NCI-H524 treated with DMSO at 0.1 percent for 48 hours (cell line): ENCODE measurements at regions not wholly inside any gene's neighbourhood (a gene's known extent, or its start where the extent isn't known, plus 50 kb on each side); places are given as distances from the start of the nearest gene placed in this dataset.
"Not testable (repeated sequence)": the region's sequence is repeated elsewhere in the genome, so short reads cannot be mapped to it uniquely, and the experiment has no call there.

Source experiments
- DNase-seq: peaks from one replicate; lab custom pipeline; 2025; lab: John Stamatoyannopoulos, UW

DNA sequence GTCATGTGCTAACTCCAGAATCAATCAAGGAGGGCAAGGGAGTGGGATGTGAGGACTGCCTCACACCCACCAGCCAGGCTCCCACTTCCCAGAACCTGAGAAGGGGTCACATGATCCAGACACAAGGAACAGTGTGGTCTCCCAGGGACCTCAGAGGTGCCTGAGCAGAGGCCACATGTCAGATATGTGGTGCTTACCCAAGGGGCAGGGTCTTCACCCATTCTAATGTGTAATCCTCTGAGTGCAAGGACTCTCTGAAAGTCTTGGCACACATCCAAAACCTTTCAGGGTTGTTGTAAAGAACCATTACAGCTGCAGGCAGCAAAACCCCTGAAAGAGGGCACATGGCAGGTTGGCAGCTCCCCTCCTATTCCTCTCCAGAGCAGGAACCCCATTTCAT is 656.6 kb downstream of the UQCRFS1 start:
- no peak for DNase-seq

DNA sequence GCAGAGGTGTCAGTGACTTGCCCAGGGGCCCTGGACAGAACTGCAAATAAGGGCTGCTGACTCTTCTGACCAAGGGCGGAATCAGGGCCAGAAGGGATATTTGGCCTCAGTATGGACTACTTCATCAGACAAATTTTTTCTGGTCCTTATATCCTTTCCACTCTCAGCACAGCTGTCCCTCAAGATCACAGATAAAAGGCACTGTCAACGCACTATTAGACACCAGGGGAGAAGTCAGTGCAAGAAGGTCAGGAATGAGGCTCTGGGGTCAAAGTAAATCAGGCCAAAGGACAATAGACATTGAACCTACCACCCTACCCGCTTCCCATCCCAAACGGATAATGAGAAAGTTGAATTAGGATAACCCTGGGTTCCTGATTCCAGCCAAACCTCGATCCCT is 657.6 kb downstream of the UQCRFS1 start:
- no peak for DNase-seq

DNA sequence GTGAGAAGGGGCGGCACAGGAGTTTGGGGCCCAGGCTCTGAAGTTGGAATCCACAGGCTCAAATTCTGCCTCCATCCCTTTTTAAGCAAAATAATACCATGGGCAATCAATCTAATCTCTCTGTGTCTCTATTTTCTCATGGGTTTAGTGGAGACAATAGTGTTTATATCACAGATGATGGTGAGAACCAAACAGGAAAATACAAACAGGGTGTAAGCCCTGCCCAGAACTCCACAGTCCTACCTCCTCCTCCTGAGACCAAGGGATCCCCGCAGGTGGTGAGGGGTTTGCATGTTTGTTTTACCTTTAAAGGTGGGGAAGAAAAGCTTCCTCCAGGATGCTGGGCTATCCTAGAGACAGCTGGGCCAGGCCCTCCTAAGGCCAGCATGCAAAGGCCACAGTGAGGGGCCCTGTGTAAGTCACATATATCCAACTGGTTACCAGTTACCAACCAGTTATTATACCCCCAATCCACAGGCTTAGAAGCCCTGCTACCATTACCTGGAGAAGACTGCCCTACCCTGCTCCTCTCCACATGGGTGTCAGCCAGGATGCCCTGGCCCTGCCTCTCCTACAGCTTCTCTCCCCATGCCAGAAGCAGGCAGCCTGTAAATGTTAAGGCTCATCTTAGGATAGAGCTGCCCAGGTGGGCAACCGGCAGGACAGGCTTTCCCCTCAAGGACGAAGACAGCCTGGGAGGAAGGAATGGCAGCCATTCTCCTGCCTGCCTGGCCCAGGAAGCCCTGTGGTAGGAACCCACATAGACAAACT is 658.4 kb downstream of the UQCRFS1 start:
- no peak for DNase-seq

DNA sequence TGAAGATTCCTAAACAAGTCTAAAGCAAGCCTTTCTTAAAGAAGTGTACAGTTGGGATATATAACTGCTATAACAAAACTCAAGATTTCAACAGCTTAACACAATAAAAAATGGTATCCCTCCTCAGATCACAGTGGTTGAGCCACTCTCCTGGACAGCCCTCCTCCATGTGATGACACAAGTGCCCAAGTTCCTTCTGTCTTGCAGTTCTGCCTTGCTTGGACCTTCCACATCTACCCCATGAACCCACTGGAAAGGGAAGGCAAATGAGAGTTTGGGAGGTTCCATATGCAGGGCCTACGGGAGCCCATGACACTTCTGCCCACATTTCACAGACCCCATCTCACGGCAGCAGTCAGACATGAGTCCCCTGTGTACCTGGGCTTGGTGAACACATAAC is 659.2 kb downstream of the UQCRFS1 start:
- no peak for DNase-seq

DNA sequence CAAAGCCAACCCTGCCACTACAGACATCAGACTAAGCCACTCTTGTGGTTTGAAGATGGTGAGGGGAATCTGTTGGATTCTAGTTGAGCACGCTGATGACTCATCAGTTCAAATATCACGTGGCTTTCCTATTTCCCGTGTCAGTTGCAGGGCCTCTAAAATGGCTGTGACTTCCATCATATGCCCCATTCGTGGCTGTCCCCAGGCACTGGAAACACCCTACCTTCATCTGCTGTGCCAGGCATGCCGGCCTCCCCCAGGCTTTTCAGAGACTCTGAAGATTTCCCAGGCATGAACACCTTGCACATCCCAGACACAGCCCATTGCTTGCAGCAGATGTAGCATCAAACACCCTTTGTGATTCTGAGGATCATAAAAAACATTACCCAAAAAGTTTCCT is 659.9 kb downstream of the UQCRFS1 start:
- no peak for DNase-seq

DNA sequence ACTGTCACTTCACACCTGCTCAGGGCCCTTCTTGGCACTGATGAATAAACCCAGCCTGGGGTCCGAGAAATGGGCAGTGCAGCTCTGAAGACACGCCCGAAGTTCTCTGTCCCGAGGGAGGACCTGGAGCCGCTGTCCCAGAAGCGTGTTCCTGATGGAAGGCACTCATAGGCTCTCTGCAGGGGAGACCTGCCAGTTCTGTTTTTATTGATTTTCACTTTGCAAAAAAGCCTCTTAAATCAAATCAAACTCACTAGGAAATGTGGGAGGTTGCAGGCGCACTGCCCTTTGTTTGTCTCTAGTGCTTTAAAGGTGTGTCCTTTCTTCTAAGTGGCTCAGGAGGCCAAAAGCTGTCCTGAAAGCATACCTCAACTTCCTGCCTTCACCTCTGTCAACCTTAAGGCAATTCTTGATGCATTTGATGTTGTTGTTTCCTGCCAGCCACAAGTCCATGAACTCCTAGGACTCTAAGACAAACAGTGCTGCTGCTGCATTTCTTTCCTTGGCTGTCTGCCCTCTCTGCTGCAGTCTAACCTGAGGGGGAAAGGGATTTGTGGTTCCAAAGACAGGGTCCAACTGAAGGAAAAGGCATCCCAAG is 663.2 kb downstream of the UQCRFS1 start:
- DNase-seq, result no peak

DNA sequence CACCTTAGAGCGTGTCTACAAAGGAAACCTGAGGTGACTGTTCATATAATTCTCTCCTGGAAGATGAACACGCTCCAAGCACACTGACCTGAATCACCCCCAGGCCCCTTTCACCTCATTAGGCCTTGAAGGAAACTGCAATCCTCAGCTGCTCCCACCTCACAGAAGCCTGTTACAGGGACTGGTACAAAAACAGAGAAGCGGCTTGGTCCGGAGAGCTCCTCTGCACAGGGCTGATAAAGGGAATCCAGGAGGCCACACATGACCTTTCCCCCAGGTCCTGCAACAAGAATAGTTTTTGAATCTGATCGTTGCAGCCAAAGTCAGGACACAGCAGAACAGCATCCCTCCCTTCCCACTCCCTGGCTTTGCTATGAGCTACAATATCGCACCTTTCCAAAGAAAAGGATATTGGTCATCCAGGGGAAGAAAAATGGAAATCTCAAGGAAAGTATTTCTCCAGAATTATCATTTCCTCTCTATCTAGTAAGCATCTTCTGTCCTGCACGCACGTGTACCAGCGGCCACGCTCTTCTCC is 666.7 kb downstream of the UQCRFS1 start:
- DNase-seq, result no peak

DNA sequence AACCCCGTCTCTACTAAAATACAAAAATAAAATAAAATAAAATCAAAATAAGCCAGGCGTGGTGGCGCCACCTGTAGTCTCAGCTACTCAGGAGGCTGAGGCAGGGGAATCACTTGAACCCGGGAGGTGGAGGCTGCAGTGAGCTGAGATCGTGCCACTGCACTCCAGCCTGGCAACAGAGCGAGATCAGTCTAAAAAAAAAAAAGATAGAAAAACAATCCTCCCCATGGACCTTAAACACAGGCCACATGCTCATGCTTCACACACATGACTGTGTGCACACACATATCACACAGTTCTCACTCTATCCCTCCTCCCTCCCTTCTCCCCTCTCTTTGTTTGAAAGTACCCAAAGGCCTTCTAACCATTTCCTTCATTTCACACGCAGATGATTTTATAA is 667.6 kb downstream of the UQCRFS1 start:
- not testable (repeated sequence) for DNase-seq

DNA sequence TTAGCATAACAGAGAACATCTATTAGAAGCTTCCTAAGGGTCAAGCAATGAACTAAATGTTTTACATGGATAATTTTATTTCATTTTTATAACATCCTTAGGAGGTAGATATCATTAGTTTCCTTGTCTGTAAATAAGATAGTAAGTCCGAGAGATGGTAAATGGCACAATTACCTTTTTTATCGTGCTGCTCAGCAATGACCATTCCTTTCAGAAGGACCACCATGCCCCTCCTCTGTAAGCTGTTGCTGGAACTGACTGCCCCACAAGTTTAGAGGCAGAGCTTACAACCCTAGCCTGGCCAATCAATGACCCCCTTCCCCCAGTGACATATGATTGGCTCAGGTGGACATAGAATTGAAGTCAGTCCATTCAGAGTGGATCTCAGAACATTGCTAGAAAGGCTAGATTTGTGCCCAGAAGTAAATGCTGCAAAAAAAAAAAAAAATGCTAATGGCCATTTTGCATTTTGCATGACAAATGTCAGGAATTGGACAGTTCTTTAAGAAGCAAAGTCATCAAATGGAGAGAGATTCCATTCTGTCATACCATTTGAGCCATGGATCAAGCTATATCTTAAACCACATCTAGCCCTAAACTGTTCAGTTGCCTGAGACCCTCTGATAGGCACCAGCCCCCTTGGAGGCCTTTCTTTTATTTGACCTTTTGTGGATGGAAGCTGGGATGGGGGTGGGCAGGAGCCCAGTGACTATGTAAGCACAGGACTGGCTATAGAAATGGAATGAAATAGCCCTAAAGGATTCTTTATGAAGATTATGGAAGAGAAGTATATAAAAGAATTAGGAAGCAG is 668.3 kb downstream of the UQCRFS1 start:
- no peak for DNase-seq

DNA sequence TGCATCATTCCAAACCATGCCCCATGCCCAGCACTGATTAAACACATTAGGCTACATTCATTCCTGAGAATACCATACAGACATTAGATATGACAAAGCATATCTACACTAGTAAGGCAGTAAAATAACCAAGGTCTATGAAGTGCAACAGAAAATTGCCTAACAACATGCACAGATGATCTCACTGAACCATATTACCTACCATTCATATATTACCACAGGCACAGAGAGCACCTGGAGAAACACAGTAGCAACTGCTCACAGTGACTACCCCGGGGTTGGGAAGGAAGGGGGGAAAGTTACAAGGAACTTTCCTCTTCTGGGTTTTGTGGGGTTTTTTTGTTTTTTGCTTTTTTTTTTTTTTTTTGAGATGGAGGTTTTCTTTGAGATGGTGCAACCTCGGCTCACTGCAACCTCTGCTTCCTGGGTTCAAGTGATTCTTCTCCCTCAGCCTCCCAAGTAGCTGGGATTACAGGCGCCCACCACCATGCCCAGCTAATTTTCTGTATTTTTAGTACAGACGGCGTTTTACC is 669.6 kb downstream of the UQCRFS1 start:
- no peak for DNase-seq

DNA sequence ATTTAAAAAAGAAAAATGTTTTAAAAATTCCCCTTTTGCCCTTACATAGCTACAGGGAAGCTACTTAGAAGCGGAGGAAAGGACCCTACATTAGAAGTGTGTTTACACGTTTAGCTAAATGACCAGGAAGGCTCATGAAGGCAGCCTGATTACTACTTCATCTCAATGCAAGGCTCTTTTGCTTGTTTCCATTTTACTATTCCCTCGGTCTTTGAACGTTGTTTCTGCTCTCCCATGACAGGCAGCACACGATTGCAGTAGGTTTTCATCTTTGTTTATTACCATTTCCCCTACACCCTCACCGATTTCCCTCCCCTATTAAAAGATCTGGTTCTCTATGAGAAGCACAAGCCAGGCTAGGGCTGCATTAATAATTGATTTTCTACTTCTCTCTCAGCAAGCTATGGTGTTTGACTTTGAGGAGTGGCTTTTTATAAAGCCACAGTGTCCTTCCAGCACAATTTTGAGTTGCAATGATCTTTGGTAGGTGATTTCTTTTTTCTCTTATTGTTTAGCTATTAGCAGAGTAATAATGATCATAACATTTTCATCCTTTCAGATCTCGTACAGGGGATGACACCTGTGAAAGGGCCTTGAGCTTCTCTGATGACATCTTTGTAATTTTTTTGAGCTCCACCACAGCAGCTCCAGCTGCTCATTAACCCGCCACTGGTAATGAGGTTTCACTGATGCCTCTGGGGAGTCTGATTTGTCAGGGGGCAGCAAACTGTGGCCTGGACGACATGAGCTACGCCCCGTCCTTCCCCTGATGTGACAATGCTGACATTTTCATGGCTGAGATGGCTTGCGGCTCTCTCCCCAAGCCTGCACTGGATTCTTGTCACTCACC is 670.3 kb downstream of the UQCRFS1 start:
- no peak for DNase-seq

DNA sequence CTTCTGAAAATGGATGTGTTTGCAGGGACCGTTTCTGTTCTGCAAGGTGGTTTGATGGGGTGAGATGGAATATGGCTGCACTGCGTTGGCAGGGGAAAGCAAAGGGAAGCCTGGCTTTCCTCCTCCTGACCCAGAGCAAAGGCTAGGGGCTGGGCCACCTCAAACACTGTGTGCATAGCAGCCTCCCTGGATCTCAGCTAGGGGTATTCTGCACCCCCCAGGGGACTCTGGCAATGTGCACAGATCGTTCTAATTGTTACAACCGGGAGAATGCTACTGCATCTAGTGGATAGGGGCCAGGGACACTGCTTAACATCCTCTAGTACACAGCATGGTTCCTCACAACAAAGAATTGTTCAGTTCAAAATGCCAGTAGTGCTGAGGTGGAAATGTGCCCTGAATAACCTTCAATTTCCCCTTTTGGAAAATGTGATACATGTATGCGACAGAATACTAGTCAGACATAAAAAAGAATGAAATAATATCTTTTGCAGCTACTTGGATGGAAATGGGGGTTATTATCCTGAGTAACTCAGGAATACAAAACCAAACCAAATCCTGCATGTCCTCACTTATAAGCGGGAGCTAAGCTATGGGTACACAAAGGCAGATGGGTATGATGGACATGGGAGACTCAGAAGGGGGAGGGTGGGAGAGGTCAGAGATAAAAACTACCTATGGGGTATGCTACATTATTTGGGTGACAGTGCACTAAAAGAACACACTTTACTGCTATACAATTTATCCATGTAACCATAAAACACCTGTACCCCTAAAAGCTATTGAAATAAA is 671.2 kb downstream of the UQCRFS1 start:
- no peak for DNase-seq

DNA sequence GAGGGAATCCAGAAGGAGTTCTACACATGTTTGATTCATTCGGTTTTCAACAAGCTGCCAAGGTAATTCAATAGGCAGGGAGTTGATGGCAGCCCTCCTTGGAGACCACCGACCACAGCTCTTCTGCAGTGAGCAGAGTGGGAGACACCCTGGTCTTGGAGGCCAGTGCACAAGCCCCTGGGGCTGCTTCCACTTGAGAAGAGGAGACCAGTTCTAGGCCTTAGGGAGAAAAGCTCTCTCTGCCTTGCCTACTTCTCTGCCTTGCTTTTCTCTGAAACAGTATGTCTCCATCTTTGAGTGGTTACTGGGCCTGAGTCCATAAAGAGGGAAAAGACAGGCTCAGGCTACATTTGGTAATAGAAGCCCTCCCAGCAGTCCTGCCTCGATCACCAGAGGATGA is 671.9 kb downstream of the UQCRFS1 start:
- no peak for DNase-seq

DNA sequence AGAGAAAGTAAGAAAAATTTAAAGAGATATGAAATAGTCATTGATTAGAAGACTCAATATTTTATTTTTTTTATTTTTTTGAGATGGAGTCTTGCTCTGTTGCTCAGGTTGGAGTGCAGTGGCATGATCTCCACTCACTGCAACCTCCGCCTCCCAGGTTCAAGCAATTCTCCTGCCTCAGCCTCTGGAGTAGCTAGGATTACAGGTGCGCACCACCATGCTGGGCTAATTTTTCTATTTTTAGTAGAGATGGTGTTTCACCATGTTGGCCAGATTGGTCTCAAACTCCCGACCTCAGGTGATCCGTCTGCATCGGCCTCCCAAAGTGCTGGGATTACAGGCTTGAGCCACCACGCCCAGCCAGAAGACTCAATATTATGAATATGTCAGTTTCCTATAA is 672.6 kb downstream of the UQCRFS1 start:
- DNase-seq, result not testable (repeated sequence)

DNA sequence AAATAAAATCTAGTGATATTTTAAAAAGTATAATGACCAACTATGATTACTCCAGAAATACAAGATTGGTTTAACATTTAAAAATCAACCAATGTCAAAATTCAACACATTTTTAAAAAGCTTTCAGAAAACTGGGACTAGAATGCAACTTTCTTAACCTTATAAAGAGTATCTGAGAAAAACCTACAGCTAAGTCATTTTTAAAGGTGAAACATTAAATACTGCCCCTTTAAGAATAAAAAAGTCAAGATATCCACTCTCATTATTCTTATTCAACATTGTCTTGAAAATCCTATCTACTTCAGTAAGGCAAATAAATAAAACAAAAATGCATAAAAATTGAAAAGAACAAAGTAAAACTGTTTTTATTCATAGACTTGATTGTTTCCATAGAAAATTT is 673.2 kb downstream of the UQCRFS1 start:
- no peak for DNase-seq

DNA sequence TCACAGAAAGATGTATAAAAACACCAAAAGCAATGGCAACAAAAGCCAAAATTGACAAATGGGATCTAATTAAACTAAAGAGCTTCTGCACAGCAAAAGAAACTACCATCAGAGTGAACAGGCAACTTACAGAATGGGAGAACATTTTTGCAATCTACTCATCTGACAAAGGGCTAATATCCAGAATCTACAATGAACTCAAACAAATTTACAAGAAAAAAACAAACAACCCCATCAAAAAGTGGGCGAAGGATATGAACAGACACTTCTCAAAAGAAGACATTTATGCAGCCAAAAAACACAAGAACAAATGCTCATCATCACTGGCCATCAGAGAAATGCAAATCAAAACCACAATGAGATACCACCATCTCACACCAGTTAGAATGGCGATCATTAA is 674.4 kb downstream of the UQCRFS1 start:
- not testable (repeated sequence) for DNase-seq

DNA sequence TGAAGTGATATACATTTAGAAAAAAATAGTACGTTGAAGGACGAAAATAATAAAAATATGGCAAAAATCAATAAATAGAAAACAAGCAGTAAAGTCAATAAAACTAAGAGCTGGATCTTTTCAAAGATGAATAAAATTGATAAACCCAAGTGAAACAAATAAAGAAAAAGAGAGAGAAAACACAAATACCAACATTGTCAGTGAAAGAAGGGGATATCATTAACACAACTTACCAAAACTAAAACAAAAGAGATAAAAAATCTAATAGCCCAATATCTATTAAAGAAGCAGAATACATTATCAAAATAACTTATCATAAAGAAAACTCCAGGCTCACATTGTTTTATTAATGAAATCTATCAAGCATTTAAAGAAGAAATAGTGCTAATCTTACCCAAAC is 675.1 kb downstream of the UQCRFS1 start:
- no peak for DNase-seq

DNA sequence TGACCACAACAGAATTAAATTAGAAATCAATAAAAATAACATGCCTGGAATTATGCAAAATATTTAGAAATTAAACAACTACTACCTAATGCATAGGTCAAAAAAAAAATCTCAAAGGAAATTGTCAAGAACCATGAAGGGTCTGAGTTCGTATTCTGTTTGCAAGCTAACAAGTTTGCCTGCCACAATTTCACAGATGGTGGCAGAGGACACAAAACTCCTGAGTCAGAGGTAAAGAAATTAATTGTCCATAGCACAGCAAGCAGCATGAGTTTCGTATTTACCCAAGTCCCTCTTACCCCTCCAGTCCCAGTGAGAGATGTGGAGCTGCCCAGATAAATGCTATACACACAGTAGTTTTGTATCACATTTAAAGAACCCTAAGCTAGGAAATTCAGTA is 675.9 kb downstream of the UQCRFS1 start:
- DNase-seq, result no peak

DNA sequence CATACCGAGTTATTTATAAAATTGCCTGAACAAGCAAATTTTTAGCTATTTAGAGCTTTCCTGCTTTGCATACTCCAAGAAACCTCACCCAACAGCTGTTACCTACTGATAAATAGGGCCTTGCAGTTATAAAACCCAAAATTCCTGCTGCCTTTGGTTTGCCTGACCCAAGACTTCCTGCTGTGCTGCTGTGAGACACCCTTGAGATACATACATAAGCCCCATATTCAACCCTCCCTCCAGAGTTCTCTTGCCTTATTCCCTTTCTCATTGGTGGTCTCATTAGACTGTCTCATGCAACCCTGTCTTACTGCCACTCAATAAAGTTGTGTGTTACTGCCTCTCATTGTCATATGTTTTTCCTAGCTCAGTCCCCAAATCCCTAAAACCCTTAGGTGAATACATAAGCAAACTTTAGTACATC is 677.6 kb downstream of the UQCRFS1 start:
- no peak for DNase-seq

DNA sequence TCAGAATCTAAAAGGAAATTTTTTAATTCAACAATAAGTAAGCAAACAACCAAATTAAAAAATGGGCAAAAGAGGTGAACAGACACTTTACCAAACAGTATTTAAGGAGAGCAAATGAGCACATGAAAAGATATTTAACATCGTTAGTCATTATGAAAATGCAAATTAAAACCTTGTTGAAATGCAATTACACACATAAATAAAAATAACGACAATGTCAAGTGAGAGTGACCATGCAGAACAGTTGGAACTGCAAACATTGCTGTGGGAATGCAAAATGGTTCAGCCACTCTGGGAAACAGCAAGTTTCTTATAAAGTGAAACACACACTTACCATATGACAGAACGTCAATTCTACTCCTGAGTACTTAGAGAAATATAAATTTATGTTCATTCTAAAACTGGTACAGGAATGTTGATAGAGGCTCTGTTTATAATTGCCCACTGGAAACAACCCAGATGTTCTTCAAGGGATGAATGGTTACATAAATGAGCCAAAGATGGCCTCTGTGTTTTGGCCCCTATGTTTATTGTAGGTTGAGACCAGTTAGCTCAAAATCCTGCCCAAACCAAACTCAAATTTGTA is 678.1 kb downstream of the UQCRFS1 start:
- DNase-seq, result no peak
